Mesothelial cell of epicardium (in vitro differentiated cells): ENCODE measurements at regions not wholly inside any gene's neighbourhood (a gene's known extent, or its start where the extent isn't known, plus 50 kb on each side); places are given as distances from the start of the nearest gene placed in this dataset.

Experiments used
- DNase-seq, 2 experiments: peaks; one replicate each; pipeline ENCODE4 v3.0.0; 2021; ENCODE audit warnings: low spot score in 2 of 2; ENCODE audit not compliant: unreplicated experiment in 2 of 2
- H3K27ac Mint-ChIP-seq: 2 replicates; pipeline ENCODE4 v1.8.0; 2021; ENCODE audit warnings: mixed read lengths
- H3K27me3 Mint-ChIP-seq: 2 replicates; pipeline ENCODE4 v1.8.0; 2021; ENCODE audit warnings: low read depth, mixed read lengths
- H3K36me3 Mint-ChIP-seq: 2 replicates; pipeline ENCODE4 v1.8.0; 2021; ENCODE audit warnings: mixed read lengths
- H3K4me1 Mint-ChIP-seq: 2 replicates; pipeline ENCODE4 v1.8.0; 2021; ENCODE audit warnings: mixed read lengths
- H3K4me3 Mint-ChIP-seq: 2 replicates; pipeline ENCODE4 v1.8.0; 2021; ENCODE audit warnings: mild to moderate bottlenecking, moderate library complexity, mixed read lengths
- H3K9me3 Mint-ChIP-seq: 2 replicates; pipeline ENCODE4 v1.8.0; 2021; ENCODE audit warnings: mixed read lengths
- CTCF ChIP-seq: fragments of 200-600 bp; sonication (generic); IDR thresholded peaks from one replicate; pipeline ENCODE4 v1.5.0; 2021; ENCODE audit warnings: antibody characterized with exemption; ENCODE audit not compliant: unreplicated experiment

GRCh38 chr1:218809625-218810024 is 364.1 kb upstream of the LYPLAL1 start:
- Mint-ChIP-seq H3K27ac (no peak overlapping the region), H3K27me3 (no peaks in the 10 kb centered on the region), H3K36me3 (no peaks in the 10 kb centered on the region), H3K9me3 (no peaks in the 10 kb centered on the region), H3K4me1 (no peaks in the 10 kb centered on the region), H3K4me3 (no peak overlapping the region)
- TF ChIP-seq CTCF = no peak
- no peak for DNase-seq

GRCh38 chr1:218810306-218810705 is 363.4 kb upstream of the LYPLAL1 start:
- no peak overlapping the region for H3K4me3 Mint-ChIP-seq
- no peaks in the 10 kb centered on the region for H3K36me3 Mint-ChIP-seq
- H3K27ac Mint-ChIP-seq = no peak overlapping the region
- no peaks in the 10 kb centered on the region for H3K9me3 Mint-ChIP-seq
- no peaks in the 10 kb centered on the region for H3K4me1 Mint-ChIP-seq
- DNase-seq = no peak
- no peak for TF ChIP-seq CTCF
- no peaks in the 10 kb centered on the region for H3K27me3 Mint-ChIP-seq

- H3K27me3 Mint-ChIP-seq = no peaks in the 10 kb centered on the region
- no peak for DNase-seq
- H3K27ac Mint-ChIP-seq = no peak overlapping the region
- TF ChIP-seq CTCF = no peak
- no peaks in the 10 kb centered on the region for H3K4me1 Mint-ChIP-seq
- H3K36me3 Mint-ChIP-seq = no peaks in the 10 kb centered on the region
- H3K9me3 Mint-ChIP-seq = no peaks in the 10 kb centered on the region
- H3K4me3 Mint-ChIP-seq = no peak overlapping the region
Measured at GRCh38 chr1:218811497-218811896, 362.2 kb upstream of the LYPLAL1 start.

- Mint-ChIP-seq H3K4me3 (no peak overlapping the region), H3K4me1 (peaks cover 3% of the 10 kb centered on the region), H3K27ac (no peak overlapping the region), H3K9me3 (no peaks in the 10 kb centered on the region), H3K36me3 (no peaks in the 10 kb centered on the region), H3K27me3 (no peaks in the 10 kb centered on the region)
- TF ChIP-seq CTCF = no peak
- no peak for DNase-seq
Measured at GRCh38 chr1:218812360-218812759, 361.3 kb upstream of the LYPLAL1 start.

GRCh38 chr1:218813237-218813636 is 360.4 kb upstream of the LYPLAL1 start:
- Mint-ChIP-seq H3K4me3 (no peak overlapping the region), H3K4me1 (peaks cover 12% of the 10 kb centered on the region), H3K36me3 (no peaks in the 10 kb centered on the region), H3K27ac (no peak overlapping the region), H3K9me3 (no peaks in the 10 kb centered on the region), H3K27me3 (no peaks in the 10 kb centered on the region)
- no peak for TF ChIP-seq CTCF
- DNase-seq = no peak

GRCh38 chr1:218815076-218815475 is 358.6 kb upstream of the LYPLAL1 start:
- H3K9me3 Mint-ChIP-seq = peaks cover 1% of the 10 kb centered on the region
- H3K4me1 Mint-ChIP-seq = peaks cover 21% of the 10 kb centered on the region
- DNase-seq = no peak
- H3K36me3 Mint-ChIP-seq = no peaks in the 10 kb centered on the region
- no peaks in the 10 kb centered on the region for H3K27me3 Mint-ChIP-seq
- no peak for TF ChIP-seq CTCF
- no peak overlapping the region for H3K27ac Mint-ChIP-seq
- no peak overlapping the region for H3K4me3 Mint-ChIP-seq
